ENCODE measurements at regions not wholly inside any gene's neighbourhood (a gene's known extent, or its start where the extent isn't known, plus 50 kb on each side); places are given as distances from the start of the nearest gene placed in this dataset.

- Histone ChIP-seq H3K9me2 (replicated peaks; ENCODE audit: low read length) (no peaks in the 10 kb centered on the region), H3F3A (ENCODE audit: low read length, unreplicated experiment) (no peaks in the 10 kb centered on the region), H2AFZ (ENCODE audit: low read length) (no peak overlapping the region), H3K27ac (ENCODE audit: low read length) (no peak overlapping the region), H3K4me2 (ENCODE audit: low read length) (no peak overlapping the region), H3K79me2 (ENCODE audit: low read length) (no peaks in the 10 kb centered on the region), H3K4me1 (ENCODE audit: insufficient read depth, low read length) (no peaks in the 10 kb centered on the region), H3K9me3 (ENCODE audit: low read length) (peaks cover 4% of the 10 kb centered on the region; the same call in 1 of the 2 replicates), H3K4me3 (ENCODE audit: low read length) (no peak overlapping the region), H3K27me3 (ENCODE audit: low read length) (no peaks in the 10 kb centered on the region), H4K20me1 (ENCODE audit: low read length) (no peaks in the 10 kb centered on the region), H3K36me3 (ENCODE audit: low read depth, low read length) (no peaks in the 10 kb centered on the region), H3K9ac (ENCODE audit: low read length) (no peak overlapping the region)
- BruUV-seq (replicated peaks), result no TSS peak
- no peak for TF ChIP-seq EZH2 (IDR thresholded peaks at IDR 0.05; ENCODE audit: low read length, unreplicated experiment)
- TF ChIP-seq CTCF (conservative IDR thresholded peaks at IDR 0.05; ENCODE audit: low read depth, low read length), result no peak
- TF ChIP-seq EZH2phosphoT487 (IDR thresholded peaks at IDR 0.05; ENCODE audit: borderline replicate concordance, low read length), result no peak
- ATAC-seq (no peak), DNase-seq (no peak)
- ChIA-PET POLR2A (ENCODE audit: unreplicated experiment) (no interaction called here), CTCF (no interaction called here)
- intact Hi-C loops (cut with micrococcal nuclease), result no loop called here
These were observed 865.5 kb downstream of the TMEM182 start for GRCh38 chr2:103627301-103627700.

- Histone ChIP-seq H3K27me3 (ENCODE audit: low read length) (no peaks in the 10 kb centered on the region), H3F3A (ENCODE audit: low read length, unreplicated experiment) (no peaks in the 10 kb centered on the region), H3K27ac (ENCODE audit: low read length) (no peak overlapping the region), H3K79me2 (ENCODE audit: low read length) (no peaks in the 10 kb centered on the region), H3K36me3 (ENCODE audit: low read depth, low read length) (no peaks in the 10 kb centered on the region), H3K4me1 (ENCODE audit: insufficient read depth, low read length) (no peaks in the 10 kb centered on the region), H3K4me3 (ENCODE audit: low read length) (no peak overlapping the region), H3K9me3 (ENCODE audit: low read length) (no peaks in the 10 kb centered on the region), H4K20me1 (ENCODE audit: low read length) (no peaks in the 10 kb centered on the region), H2AFZ (ENCODE audit: low read length) (no peak overlapping the region), H3K9ac (ENCODE audit: low read length) (no peak overlapping the region), H3K4me2 (ENCODE audit: low read length) (no peak overlapping the region), H3K9me2 (replicated peaks; ENCODE audit: low read length) (no peaks in the 10 kb centered on the region)
- no peak for TF ChIP-seq EZH2phosphoT487 (IDR thresholded peaks at IDR 0.05; ENCODE audit: borderline replicate concordance, low read length)
- no peak for TF ChIP-seq CTCF (conservative IDR thresholded peaks at IDR 0.05; ENCODE audit: low read depth, low read length)
- TF ChIP-seq EZH2 (IDR thresholded peaks at IDR 0.05; ENCODE audit: low read length, unreplicated experiment), result no peak
- DNase-seq, result no peak
- ATAC-seq, result no peak
- intact Hi-C loops (cut with micrococcal nuclease), result no loop called here
- ChIA-PET POLR2A (ENCODE audit: unreplicated experiment) (no interaction called here), CTCF (no interaction called here)
- no TSS peak for BruUV-seq (replicated peaks)
These were observed 877.1 kb downstream of the TMEM182 start for GRCh38 chr2:103638978-103639377.

- Histone ChIP-seq H3K9me3 (ENCODE audit: low read length) (no peaks in the 10 kb centered on the region), H3K9ac (ENCODE audit: low read length) (no peak overlapping the region), H3K36me3 (ENCODE audit: low read depth, low read length) (no peaks in the 10 kb centered on the region), H4K20me1 (ENCODE audit: low read length) (no peaks in the 10 kb centered on the region), H3K4me3 (ENCODE audit: low read length) (no peak overlapping the region), H2AFZ (ENCODE audit: low read length) (no peak overlapping the region), H3K79me2 (ENCODE audit: low read length) (no peaks in the 10 kb centered on the region), H3K27me3 (ENCODE audit: low read length) (no peaks in the 10 kb centered on the region), H3K27ac (ENCODE audit: low read length) (no peak overlapping the region), H3F3A (ENCODE audit: low read length, unreplicated experiment) (no peaks in the 10 kb centered on the region), H3K9me2 (replicated peaks; ENCODE audit: low read length) (no peaks in the 10 kb centered on the region), H3K4me1 (ENCODE audit: insufficient read depth, low read length) (no peaks in the 10 kb centered on the region), H3K4me2 (ENCODE audit: low read length) (no peak overlapping the region)
- ATAC-seq (no peak), DNase-seq (peak; percentile 11)
- TF ChIP-seq CTCF (conservative IDR thresholded peaks at IDR 0.05; ENCODE audit: low read depth, low read length) (no peak), EZH2 (IDR thresholded peaks at IDR 0.05; ENCODE audit: low read length, unreplicated experiment) (no peak), EZH2phosphoT487 (IDR thresholded peaks at IDR 0.05; ENCODE audit: borderline replicate concordance, low read length) (no peak)
- no TSS peak for BruUV-seq (replicated peaks)
- ChIA-PET CTCF (no interaction called here), POLR2A (ENCODE audit: unreplicated experiment) (no interaction called here)
- intact Hi-C loops (cut with micrococcal nuclease), result no loop called here
These were observed 894.7 kb downstream of the TMEM182 start for GRCh38 chr2:103656558-103656957.
